Ishikawa (cell line): ENCODE measurements at regions not wholly inside any gene's neighbourhood (a gene's known extent, or its start where the extent isn't known, plus 50 kb on each side); places are given as distances from the start of the nearest gene placed in this dataset.

Experiments used
- CEBPB ChIP-seq: IDR thresholded peaks from 2 replicates; pipeline ENCODE4 v1.6.1; 2012
- EP300 ChIP-seq: IDR thresholded peaks from 2 replicates; pipeline ENCODE4 v1.6.1; 2012; ENCODE audit warnings: borderline replicate concordance
- FOXM1 ChIP-seq: IDR thresholded peaks from 2 replicates; pipeline ENCODE4 v1.6.1; 2012; ENCODE audit warnings: low read depth, borderline replicate concordance
- NFIC ChIP-seq: IDR thresholded peaks from 2 replicates; pipeline ENCODE4 v1.6.1; 2012
- RAD21 ChIP-seq: IDR thresholded peaks from 2 replicates; pipeline ENCODE4 v1.6.1; 2012; ENCODE audit warnings: low read depth
- YY1 ChIP-seq: IDR thresholded peaks from 2 replicates; pipeline ENCODE4 v1.6.1; 2012; ENCODE audit warnings: low read depth
- TF ChIP-seq, protein P1 (sequence below): IDR thresholded peaks from 2 replicates; pipeline ENCODE4 v1.6.1; 2012

DNA sequence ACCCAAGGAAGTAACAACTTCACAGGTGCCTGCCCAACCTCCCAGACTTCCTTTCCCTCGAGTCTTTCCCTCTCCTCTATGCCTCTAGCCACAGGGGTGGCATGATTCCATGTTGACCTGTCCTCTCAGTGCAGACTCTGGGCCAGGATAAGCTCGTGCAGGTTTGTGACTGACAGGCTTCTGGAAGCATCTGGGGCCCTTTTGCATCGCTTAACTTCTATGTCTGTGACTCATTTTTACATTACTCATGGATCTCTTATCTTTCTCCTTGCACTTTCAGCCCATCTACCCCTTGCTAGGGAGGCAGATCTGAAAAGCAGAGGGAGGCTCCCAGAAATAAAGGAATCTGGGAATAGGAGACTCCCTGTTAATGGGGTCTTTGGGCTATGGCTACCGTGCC lies 98.5 kb upstream of the RIOK3 start:
- TF ChIP-seq YY1: no peak
- TF ChIP-seq, protein P1, sequence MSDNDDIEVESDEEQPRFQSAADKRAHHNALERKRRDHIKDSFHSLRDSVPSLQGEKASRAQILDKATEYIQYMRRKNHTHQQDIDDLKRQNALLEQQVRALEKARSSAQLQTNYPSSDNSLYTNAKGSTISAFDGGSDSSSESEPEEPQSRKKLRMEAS: no peak
- no peak for TF ChIP-seq CEBPB
- TF ChIP-seq FOXM1: no peak
- TF ChIP-seq RAD21: no peak
- no peak for TF ChIP-seq EP300
- no peak for TF ChIP-seq NFIC
